Forelimb muscle (tissue), 1 donor: ENCODE measurements at regions not wholly inside any gene's neighbourhood (a gene's known extent, or its start where the extent isn't known, plus 50 kb on each side); places are given as distances from the start of the nearest gene placed in this dataset.

ENCODE experiments used
- DNase-seq: peaks from one replicate; pipeline ENCODE4 v3.0.0-alpha.2; 2013; ENCODE audit warnings: low read depth

DNA sequence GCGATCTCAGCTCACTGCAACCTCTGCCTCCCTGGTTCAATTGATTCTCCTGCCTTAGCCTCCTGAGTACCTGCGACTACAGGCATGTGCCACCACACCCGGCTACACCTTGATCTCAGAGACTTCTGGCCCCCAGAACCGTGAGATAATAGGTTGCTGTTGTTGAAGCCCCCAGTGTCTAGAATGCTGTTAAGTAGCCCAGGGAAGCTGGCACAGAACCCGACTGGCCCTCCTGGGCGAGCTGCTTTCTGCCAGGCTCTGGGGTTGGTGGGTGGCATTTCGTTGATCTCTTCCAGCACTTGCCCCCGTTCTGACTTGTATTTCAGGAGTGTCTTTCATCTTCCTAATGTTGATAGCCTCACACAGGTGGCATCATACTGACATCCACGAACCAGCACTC, 807.1 kb downstream of the CDH9 start:
- DNase-seq = no peak

DNA sequence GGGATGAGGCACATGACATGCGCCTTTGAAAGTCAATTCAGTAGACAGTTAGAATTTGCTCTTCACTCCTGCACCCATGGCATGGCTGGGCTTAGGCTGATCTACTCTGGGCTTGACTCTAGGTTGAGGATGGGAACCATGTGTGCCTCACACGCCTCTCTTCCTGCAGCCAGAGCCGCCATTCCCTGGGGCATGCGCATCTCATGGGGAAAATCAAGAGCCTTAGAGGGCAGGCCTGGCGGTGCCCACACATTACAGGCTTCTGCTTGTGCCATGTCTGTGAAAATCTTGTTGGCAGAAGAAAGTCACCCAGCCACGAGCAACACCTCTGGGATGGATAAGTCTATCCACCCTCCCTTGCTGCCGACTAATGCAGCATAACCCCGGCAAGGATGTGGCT, 808.5 kb downstream of the CDH9 start:
- no peak for DNase-seq

DNA sequence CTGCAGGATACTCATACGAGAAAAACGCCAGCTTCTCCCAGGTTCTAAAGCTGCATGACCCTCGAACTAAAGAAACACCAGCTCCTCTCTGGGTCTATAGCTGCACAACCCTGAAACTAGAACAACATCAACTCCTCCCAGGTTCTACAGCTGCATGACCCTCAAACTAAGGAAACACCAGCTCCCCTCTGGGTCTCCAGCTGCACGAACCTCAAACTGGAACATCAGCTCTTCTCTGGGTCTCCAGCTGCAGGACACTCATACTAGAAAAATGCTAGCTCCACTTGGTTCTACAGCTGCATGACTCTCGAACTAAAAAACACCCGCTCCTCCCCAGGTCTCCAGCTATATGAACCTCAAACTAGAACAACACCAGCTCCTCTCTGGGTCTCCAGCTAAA, 811.1 kb downstream of the CDH9 start:
- no peak for DNase-seq

DNA sequence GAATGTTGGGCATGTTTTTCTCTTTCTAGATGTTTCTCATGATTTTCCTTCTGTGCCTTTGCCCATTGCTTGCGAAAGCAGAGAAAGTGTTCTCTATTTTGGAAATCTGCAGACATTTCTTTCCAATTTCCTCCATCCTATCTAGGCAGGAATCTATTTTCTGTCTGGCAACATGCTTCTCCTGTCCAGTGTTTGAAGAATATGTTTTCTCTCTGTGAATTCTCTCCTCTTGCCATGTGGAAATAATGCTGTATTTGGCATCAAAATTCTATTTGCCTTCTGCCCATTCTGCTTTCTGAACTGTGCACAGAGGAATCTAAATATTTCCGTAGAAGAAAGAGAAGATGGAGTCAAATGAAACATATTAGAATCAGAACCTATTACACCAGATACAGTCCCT, 833.3 kb downstream of the CDH9 start:
- no peak for DNase-seq

DNA sequence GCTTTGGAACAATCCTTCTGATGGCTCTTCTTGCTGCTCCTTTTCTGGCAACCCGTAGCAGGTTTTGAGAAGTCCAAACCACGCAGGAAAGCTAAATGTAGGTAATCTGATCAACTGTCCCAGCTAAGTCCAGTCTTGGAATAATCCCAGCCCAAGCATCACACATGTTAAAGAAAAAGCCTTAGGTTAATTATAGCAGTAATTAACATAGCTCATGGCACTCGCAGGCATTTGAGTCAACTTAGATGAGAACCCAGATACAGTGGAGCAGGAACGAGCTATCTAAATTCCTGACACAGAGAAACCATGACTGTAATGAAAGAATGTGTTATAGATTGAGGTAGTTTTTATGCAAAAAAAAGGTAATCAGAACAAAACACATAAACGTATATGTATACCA, 844.8 kb downstream of the CDH9 start:
- no peak for DNase-seq

DNA sequence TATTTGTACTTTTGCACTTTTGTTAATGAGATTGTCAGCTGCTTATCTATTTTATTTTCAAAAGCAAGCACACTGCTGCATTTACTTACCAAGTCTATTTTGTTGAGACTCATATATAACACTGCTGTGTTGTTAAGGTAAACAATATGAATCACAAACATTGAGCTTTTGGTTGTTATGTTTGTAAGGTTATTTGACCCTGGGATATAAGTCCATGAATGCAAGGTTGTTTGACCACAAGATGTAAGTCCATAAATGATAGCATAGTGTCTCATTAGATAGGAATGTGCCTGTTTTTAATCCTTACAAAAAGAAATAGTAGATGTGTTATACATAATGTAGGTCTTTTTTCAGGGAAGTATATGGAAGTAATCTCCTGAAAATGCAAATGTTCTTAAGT, 845.9 kb downstream of the CDH9 start:
- no peak for DNase-seq

DNA sequence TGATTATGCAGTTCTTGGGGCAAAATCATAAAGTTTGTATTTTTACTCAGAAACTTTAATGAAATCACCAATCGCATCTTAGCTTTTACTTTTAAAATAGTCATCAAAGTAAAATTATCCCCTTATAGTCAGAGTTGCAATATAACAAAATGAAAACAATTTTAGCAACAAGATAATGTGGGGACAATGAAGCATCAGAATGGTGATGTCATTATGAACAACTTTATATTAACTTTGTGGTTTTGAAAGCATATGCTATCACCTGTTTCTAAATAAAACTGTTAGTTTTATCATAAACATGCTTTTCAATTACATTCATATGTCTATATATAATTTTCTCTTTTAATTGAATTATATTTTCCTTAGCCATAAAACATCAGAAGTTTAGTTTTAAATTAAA, 856.8 kb downstream of the CDH9 start:
- DNase-seq = no peak

DNA sequence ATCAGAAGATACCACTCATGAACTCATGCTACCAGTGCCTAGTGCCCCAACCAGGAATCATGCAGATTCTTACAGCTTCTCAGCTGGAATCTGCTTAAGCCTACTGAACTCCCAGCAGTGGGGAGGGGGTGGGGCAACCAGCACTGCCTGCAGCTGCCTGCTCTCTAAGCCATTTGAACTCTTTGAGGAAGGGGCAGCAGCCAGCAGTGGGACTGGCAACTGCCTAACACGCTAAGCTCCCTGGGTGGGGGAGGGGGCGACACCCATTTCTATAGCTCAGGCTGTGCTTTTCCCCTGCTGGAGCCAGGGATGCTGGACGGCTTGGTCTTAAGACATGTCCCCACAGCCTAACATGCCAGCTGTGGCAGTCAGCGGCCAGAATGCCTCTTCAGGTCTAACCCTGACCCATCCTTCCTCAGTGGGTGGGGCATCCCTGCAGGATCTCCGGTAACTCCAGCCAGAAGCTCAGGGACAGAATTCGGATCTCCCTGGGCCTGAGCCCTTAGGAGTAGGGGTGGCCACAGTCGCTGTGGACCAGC, 889.7 kb downstream of the CDH9 start:
- no peak for DNase-seq

DNA sequence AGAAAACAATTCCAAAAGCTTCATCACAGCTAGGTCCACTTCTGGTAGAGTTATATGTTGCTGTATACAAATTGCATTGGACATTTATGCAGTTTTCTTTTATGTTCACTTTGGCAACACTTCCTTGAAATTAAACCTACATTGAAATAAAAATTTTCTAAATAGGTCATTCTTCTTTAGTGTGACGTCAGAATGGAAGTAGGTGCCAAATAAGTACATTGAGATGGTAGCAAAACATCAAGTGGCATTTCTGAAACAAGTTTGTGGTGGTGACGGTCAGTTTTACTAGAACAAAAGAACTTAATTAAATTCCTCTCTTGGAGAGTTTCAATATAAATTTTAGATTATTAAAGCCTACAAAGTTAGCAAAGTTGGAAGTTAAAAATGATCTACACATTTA, 895.1 kb downstream of the CDH9 start:
- DNase-seq = no peak

DNA sequence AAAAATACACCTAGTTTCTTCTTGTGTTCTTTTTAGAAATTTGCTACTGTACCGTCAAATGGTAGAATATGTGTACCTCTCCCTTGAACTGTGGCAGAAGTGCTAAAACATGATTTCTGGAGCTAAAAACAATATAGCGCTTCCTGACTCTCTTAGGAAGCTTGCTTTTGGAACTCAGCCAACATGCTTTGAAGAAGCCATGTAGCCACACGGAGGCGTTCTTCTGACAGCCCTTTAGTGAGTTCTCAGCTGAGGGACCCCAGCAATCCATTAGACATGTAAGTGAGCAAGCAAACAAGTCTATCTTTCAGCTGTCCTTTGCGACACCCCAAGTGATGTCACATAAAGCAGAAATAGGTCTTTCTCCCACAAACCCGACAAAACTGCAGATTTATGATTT, 917.0 kb downstream of the CDH9 start:
- DNase-seq = no peak

DNA sequence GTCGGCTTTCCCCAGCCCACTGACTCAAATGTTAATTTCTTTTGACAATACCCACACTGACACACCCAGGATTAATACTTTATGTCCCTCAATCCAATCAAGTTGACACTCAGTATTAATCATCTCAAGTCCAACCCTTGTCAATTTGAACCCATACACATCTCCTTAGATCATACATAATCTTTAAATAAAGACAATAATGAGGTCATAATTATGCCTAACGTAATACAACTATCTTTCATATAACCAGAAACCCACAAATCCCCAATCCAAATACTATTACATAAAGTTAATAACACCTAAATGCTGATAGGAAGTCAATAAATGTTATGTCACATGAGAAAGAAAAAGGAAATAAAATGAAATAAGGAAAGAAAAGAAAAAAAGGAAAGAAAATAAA, 934.2 kb downstream of the CDH9 start:
- no peak for DNase-seq

DNA sequence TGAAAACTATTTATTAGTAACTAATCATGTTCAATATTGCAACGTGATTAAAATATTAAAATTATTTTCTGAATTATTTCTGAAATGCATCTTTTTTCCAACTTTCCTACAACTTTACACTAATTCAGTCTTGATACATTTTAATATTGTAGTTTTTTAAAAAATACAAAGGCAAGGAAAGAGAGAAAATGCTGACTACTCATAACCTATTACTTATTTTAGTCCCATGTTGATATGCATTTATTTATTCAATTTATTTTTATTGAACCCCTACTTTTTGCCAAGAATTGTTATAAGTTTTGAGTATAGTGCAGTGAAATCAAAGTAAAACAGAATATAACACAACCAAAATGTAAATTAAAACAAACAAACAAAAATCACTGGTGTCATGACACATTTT, 978.2 kb downstream of the CDH9 start:
- DNase-seq = no peak

DNA sequence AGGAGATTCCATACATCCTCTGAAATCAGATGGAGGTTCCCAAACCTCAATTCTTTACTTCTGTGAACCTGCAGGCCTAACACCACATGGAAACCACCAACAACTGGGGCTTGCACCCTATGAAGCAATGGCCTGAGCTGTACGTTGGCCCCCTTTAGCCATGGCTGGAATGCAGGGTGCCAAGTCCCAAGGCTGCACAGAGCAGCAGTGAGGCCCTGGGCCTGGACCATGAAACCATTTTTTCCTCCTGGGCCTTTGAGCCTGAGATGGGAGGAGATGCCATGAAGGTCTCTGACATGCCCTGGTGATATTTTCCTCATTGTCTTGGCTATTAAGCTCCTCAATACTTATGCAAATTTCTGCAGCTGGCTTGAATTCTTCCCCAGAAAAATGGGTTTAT, 983.8 kb downstream of the CDH9 start:
- DNase-seq = no peak

DNA sequence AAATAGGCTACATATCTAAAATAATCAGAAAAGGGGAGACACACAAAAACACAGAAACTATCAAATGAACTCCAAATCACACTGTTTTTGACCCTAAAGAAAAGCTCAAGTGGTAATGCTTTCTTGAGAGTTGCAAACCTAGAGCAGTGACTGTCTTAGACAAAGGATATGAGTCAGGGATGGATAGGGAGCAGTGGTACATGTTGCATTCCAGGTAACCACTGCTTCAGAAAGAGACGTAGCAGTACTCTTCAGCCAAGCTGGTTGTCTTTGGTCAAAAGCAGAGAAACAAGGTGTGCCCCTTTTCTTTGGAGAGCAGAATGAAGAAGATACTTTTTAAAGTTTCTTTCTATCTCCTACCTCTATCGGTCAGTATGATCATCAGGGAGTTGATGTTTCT, 1003.6 kb downstream of the CDH9 start:
- no peak for DNase-seq

DNA sequence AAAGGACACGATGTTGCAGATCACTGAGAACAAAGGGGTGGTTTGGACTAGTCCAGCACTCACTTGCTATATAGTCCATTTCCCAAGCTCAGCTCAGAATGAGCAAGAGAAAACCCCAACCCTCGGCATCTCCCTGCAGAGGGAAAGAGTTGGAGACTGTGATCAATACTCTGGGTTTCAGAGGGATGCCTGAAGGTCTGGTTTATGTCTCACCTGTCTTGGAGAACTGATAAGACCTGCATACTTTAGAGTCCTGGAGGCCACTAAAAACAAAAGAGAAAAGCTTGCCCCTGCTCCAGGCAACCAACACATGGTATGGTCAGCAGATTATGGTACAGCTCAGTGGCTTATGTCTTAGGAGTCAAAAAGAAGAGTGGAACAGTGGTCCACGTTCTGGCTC, 1006.9 kb downstream of the CDH9 start:
- DNase-seq = no peak

DNA sequence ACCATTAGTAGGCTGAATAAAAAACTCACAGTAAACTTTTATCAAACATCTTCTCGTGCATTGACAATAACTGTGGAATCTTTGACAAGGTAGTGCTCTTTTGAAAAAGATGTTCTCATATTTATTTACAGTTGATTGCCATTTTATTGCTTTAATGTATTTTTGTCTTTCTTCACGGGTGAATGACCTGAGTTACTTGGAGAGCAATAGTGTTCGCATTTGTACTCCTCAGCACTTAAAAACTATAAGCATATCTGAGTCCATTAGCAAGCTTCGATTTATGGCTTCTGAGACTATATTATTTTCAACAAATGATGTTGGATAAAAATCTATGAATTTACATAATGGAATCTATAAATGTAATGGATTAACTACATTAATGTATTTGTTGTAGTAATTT, 1012.3 kb downstream of the CDH9 start:
- no peak for DNase-seq

DNA sequence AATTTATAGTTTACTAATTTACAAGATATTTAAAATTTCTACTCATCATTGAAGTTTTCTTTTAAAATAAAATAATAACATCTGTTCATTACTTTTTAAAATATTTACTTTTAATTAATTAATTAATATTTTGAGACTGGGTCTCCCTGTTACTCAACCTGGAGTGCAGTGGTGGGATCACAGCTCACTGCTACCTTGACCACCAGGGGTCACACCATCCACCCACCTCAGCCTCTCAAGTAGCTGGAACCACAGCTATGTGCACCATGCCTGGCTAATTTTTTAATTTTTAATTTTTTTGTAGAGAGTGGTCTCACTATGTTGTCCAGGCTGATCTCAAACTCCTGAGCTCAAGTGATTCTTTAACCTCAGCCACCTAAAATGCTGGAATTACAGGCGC, 1013.6 kb downstream of the CDH9 start:
- no peak for DNase-seq

DNA sequence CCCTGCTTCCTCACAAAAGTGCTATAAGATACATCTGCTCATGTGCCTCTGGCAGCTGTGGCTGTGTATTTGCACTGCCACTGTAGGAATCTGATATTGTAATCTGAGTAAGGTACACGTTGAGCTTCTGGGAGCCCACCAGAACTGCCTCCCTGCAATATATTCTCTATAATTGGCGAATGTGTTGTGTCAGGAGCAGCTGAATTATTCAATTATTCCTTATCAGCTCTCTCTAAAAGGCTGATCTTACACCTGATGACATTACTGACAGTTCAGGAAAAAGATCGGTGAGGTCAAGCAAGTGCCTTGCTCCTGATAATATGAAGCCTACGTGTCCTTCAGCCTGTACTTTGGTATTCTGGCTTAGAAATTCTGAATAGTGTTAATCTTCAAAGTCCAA, 1015.0 kb downstream of the CDH9 start:
- DNase-seq = no peak

DNA sequence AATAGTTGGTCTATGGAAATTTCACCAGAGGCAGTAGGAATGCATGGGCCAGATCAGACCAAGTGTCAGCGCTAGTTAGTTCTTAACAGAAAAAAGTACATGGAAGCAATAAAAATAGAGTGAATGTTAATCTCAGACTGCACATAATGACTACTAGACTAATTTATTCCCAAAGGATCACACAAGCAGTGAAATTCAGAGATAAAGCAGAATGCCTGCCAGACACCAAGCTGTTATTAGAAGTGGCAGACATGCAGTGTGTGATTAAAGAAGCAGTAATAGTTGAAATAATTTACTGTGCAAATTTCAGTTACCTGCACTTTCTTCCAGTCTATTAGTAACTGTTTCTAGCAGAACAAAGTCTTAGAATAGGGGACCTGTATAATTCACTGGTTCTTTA, 1024.2 kb downstream of the CDH9 start:
- DNase-seq = no peak

DNA sequence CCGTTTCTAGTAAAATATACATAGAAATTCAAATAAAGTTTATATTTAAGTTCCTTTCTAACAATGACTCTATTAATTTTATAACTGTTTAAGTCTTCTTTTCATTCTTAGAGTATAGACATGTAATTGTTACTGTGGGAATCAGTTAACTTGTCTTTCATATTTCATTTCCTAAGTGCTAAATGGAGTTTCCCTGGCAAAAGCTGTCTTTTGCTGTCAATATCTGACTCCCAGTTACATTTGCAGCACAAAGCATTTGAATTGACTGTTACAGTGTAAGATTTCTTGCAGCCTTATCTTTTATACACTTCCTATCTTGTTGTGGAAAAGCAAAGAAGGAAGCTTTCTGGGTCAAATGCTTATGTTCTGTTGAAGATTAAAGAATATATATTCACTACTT, 1026.3 kb downstream of the CDH9 start:
- no peak for DNase-seq

DNA sequence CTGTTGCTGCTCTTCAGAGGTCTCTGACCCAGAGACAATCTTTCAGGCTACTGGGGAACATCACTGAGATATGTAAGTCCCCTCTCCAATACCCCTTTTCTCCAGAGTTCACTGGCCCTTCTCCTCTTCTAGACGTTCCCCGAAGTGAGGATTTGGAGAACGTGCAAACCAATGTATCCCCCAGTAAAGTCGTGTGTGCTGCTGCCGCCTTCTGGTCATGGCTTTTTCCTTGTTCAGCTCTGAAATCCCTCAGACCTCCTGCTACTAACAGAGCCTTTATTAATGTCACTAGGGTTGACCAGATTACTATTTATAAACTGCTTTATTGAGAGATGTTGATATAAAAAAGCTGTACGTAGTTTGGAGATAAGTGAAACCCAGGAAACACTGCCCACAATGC, 1028.6 kb downstream of the CDH9 start:
- DNase-seq = no peak

DNA sequence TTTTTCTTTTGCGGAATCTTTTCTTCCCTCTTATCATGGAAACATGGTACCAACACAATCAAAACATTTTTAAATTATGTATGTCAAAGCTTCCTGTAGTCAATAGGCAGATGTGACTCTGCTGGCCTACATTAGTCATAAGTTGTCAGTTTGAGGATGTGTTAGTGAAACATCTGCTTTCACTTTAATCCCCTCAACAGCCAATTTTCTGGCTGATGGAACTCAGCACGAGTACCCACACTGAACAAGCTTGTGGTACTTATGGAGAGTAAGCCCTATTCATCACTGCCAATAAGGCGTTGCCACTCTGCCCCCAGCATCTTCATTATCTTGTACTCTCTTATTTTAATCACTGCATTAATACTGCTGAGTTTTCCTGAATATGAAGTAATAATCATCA, 1034.4 kb downstream of the CDH9 start:
- DNase-seq = no peak

DNA sequence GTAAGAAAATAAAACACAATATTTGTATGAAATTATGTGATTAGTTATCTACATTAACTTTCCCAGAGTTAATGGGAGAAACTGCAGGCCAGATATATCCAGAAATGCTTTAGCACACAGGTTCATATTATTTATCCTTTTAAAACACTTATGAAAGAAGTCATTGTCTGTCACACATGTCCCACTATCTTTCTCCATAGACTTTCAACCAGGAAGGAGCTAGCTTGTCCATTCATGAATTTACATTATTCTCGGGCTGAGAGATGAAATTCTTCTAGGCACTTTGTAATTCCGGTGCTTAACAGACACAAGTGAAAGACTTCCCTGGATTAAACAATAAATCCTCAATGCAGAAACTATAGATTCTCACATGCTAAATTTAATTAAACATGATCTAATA, 1043.2 kb downstream of the CDH9 start:
- DNase-seq = no peak

DNA sequence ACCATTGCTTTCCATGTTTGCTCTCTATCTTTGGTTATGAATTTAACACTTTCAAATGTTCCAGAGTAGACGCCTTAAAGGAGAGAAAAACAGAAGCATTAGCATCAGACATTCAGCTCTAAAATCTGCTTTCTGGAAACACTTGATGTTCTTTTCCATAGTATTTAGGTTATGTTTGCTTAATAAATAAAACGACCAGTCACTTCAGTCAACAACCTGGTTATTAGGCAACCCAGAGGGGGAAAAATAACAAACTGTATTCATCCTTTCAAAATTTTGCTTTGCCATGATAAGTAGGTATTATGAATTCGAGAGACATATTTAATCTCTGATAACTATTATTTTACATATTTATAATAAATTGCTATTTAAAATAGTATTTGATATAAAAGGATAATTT, 1044.7 kb downstream of the CDH9 start:
- no peak for DNase-seq

DNA sequence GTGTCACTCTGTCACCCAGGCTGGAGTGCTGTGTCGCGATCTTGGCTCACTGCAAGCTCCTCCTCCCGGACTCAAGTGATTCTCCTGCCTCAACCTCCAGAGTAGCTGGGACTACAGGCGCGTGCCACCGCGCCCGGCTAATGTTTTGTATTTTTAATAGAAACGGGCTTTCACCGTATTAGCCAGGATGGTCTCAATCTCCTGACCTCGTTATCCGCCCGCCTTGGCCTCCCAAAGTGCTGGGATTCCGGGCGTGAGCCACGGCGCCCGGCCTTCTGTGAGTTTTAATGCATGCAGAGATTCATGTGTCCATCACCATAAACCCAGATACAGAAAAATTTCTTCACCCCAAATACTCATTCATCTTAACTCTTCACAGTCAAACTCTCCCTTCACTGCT, 1046.7 kb downstream of the CDH9 start:
- DNase-seq = no peak
